NCI-H345 (cell line): ENCODE measurements at regions not wholly inside any gene's neighbourhood (a gene's known extent, or its start where the extent isn't known, plus 50 kb on each side); places are given as distances from the start of the nearest gene placed in this dataset.
"Not testable (repeated sequence)": the region's sequence is repeated elsewhere in the genome, so short reads cannot be mapped to it uniquely, and the experiment has no call there.

Source experiments
- DNase-seq: peaks from one replicate; lab custom pipeline; 2025; lab: John Stamatoyannopoulos, UW

DNA sequence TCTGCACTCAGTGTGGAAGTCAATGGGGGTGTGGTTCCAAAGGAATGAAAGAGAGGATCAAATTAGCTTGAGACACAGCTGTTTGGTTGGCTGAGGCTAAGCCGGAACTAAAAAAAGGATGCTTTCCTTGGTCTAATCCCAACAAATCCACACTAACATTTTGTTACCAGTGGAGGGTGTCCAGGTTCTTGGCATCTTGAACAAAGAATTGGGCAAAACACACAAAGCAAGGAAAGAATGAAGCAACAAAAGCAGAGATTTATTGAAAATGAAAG, 278.6 kb upstream of the PLET1 start:
- DNase-seq: not testable (repeated sequence)

- no peak for DNase-seq
These were observed 279.1 kb upstream of the PLET1 start for GRCh38 chr11:112539741-112540140.

DNA sequence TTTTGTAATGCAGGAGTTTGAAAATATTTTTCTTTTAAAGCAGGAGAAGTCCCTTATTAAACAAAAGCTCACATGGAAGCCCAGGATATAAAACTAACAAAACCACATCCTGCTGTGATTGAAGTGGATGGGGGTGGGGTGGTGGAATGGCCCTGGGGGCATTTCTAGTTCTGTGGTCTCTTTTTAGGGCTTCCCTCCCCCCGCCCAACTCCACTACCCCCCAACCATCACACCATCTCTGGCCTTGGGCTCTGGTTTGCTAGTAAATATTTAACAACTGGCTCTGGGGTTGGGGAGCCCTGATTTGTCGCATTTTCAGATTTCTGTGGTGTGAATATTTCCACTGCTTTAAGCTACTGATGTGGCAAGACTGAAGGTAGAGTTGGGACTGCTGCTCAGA, 279.6 kb upstream of the PLET1 start:
- no peak for DNase-seq

- DNase-seq: no peak
These were observed 280.7 kb upstream of the PLET1 start for GRCh38 chr11:112541140-112542046.

GRCh38 chr11:112542479-112542878, 281.8 kb upstream of the PLET1 start:
- DNase-seq: no peak

- DNase-seq: no peak
These were observed 282.7 kb upstream of the PLET1 start for GRCh38 chr11:112543390-112543789.

- no peak for DNase-seq
These were observed 288.0 kb upstream of the PLET1 start for GRCh38 chr11:112548641-112549040.

DNA sequence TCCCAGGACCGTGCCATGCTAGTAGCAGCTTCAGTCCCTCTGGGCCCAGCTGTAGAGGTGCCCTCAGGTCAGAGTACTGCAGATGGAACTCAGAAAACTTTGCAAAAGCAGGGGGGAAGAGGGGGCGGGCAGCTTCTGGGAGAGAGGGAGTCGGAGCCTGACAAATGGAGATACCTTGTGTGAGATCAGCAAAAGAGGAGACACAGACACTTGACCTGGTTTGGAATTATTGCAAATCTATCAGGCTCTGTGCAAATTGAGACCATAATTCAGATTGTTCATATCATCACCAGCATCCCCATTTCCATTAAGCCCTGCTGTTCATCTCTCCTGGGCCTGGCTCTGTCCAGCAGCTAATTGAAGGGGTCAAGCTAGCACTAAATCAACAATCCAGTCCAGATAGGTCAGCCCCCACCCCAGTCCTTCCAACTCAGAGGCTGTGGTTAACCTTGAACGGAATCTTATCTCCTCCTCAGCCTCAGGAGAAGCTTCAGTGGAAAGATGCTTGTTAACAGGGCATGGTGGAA, 292.6 kb upstream of the PLET1 start:
- no peak for DNase-seq

- DNase-seq: no peak
These were observed 293.9 kb upstream of the PLET1 start for GRCh38 chr11:112554586-112554985.

GRCh38 chr11:112555491-112556364, 295.1 kb upstream of the PLET1 start:
- DNase-seq: peak; percentile 43

DNA sequence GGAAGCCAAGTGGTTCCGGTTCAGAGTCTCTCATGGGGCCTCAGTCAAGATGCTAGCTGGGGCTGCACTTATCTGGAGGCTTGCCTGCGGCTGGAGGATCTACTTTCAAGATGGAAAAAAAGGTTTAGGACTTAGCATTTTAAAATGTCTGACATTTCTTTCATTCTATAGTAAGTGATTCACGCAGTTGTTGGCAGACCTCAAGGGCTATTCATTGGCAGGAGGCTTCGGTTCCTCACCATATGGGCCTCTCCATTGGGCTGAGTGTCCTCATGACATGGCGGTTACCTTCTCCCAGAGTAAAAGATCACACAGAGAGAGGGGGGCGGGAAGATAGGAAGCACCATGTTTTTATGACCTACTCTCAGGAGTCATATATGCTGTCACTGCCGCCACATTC, 298.0 kb upstream of the PLET1 start:
- no peak for DNase-seq

- DNase-seq: no peak
These were observed 303.1 kb upstream of the PLET1 start for GRCh38 chr11:112563808-112564207.

GRCh38 chr11:112564228-112564955, 303.7 kb upstream of the PLET1 start:
- no peak for DNase-seq

DNA sequence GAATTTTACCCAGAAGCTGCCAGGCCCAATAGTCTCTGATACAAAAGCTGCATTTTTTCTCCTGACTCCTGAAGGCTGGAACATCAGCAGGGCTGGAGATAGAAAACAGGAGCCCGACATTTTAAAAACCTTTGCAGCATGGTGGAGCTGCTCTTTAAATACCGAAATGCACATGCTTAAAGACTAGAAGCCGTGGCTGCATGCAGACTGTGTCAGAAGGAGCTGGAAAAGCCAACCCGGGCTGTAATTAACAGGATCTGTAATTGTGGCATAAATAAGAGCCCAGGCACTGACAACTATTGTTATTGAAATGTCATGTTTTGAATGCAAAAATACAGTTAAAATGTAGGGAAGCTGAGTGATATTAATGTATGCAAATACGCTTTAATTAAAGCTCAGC, 304.9 kb upstream of the PLET1 start:
- DNase-seq: no peak

- no peak for DNase-seq
These were observed 305.5 kb upstream of the PLET1 start for GRCh38 chr11:112566124-112566523.

GRCh38 chr11:112570333-112570732, 309.7 kb upstream of the PLET1 start:
- DNase-seq: no peak

DNA sequence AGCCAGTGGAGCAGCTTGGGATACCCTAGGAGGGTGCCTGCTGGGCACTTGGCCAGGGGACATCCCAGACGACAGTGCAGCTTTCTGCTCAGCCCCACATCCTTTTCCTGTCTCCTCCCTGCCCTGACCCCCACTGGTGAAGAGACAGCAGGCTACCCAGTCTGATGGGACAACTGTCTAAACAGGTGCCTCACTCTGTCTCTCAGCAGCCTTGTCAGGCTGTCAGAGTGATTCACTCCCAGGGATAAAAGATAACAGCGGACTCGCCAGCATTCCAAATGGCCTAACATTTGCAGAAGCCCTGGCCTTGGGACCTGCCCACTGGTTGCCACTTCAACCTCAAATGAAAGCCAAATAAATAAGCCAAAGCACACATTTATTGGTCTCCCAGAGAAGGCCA, 318.6 kb upstream of the PLET1 start:
- DNase-seq: no peak

GRCh38 chr11:112580864-112581263, 320.2 kb upstream of the PLET1 start:
- no peak for DNase-seq

GRCh38 chr11:112581747-112582146, 321.1 kb upstream of the PLET1 start:
- DNase-seq: no peak

- DNase-seq: no peak
These were observed 321.7 kb upstream of the PLET1 start for GRCh38 chr11:112582366-112582765.

- no peak for DNase-seq
These were observed 322.7 kb upstream of the PLET1 start for GRCh38 chr11:112583261-112583893.

GRCh38 chr11:112584672-112585071, 324.0 kb upstream of the PLET1 start:
- DNase-seq: peak; percentile 40
